ENCODE measurements at regions not wholly inside any gene's neighbourhood (a gene's known extent, or its start where the extent isn't known, plus 50 kb on each side); places are given as distances from the start of the nearest gene placed in this dataset.

DNA sequence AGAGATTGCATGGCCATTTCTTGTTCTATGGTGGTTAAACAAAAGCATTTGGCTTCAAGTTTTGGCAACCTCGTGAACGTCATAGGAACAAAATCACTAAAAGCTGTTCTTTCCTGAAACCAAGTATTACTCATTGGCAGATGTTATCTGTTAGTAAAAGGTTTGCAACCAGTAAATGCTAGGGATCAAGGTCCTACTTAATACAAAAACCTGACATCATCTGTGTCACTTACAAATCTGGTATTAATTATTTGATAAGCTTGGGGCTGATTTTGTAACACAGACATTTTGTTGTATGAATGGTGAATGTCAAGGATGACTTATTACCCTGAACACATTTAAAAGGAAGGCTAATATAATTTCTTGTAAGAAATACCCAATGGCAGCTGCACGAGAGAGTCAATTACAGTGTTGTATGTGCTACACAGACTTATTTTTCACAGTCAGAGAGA, 486.4 kb upstream of the ZNF608 start:
- Histone ChIP-seq H3K9me3 (ENCODE audit: low read length) (no peaks in the 10 kb centered on the region), H3K79me2 (ENCODE audit: insufficient read depth, low read length) (no peaks in the 10 kb centered on the region), H3K4me2 (ENCODE audit: low read depth, low read length) (no peak overlapping the region), H3K27me3 (ENCODE audit: control insufficient read depth in 1 of 2, insufficient read depth in 2 of 2, low read length in 2 of 2) (no peaks in the 10 kb centered on the region), H2AFZ (ENCODE audit: low read length) (no peak overlapping the region), H3K27ac (ENCODE audit: extremely low read length, insufficient read depth, low read length) (no peak overlapping the region), H3K36me3 (replicated peaks in 1 of 2; ENCODE audit: control insufficient read depth in 1 of 2, insufficient read depth in 2 of 2, low read length in 2 of 2) (no peaks in the 10 kb centered on the region), H4K20me1 (ENCODE audit: insufficient read depth, low read length) (no peaks in the 10 kb centered on the region), H3K9ac (ENCODE audit: insufficient read depth, low read depth, low read length) (no peak overlapping the region), H3K4me3 (replicated peaks in 1 of 3; ENCODE audit: insufficient read depth in 1 of 3, low read depth in 2 of 3, low read length in 3 of 3) (no peak overlapping the region), H3K4me1 (ENCODE audit: insufficient read depth, low read length) (no peaks in the 10 kb centered on the region)
- in situ Hi-C loops (cut with HindIII; ENCODE audit: extremely low pct_ligation_motif_present, low pct_unique_long_range_greater_than_20kb) (no loop called here), intact Hi-C loops (cut with micrococcal nuclease; ENCODE audit: unreplicated experiment) (no loop called here)
- 15% methylated on average over 3 of the region's 3 CpGs for WGBS (ENCODE audit: low lambda C conversion rate)
- no peak for TF ChIP-seq ZNF343 (CRISPR knock-in tag; IDR thresholded peaks at IDR 0.05)
- no peak for TF ChIP-seq ZKSCAN8 (CRISPR knock-in tag; IDR thresholded peaks at IDR 0.05; ENCODE audit: borderline replicate concordance)
- no peak for TF ChIP-seq ZNF709 (CRISPR knock-in tag; IDR thresholded peaks at IDR 0.05)
- TF ChIP-seq NAIF1 (CRISPR knock-in tag; IDR thresholded peaks at IDR 0.05; ENCODE audit: borderline replicate concordance), result no peak
- TF ChIP-seq, protein P1, sequence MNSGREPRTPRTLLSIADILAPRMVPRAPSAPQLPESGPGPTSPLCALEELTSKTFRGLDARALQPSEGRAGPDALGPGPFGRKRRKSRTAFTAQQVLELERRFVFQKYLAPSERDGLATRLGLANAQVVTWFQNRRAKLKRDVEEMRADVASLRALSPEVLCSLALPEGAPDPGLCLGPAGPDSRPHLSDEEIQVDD (CRISPR knock-in tag; IDR thresholded peaks at IDR 0.05; ENCODE audit: borderline replicate concordance), result no peak
- TF ChIP-seq PAF1 (CRISPR knock-in tag; IDR thresholded peaks at IDR 0.05), result no peak
- TF ChIP-seq RBAK (CRISPR knock-in tag; IDR thresholded peaks at IDR 0.05), result no peak
- no peak for TF ChIP-seq MED8 (CRISPR knock-in tag; IDR thresholded peaks at IDR 0.05; ENCODE audit: insufficient replicate concordance)
- no peak for TF ChIP-seq ZNF230 (CRISPR knock-in tag; IDR thresholded peaks at IDR 0.05)
- no peak for TF ChIP-seq SRF (IDR thresholded peaks at IDR 0.05; ENCODE audit: low read depth, low read length)
- no peak for TF ChIP-seq MTA3 (CRISPR knock-in tag; IDR thresholded peaks at IDR 0.05)
- no peak for TF ChIP-seq ZNF878 (CRISPR knock-in tag; IDR thresholded peaks at IDR 0.05)
- no peak for TF ChIP-seq ZNF761 (CRISPR knock-in tag; conservative IDR thresholded peaks at IDR 0.05)
- BruUV-seq (replicated peaks), result no TSS peak
- ChIA-PET CTCF (ENCODE audit: low intra/inter-chr PET ratio, low total read pairs) (no interaction called here), POLR2A (no interaction called here)
- FAIRE-seq (no peak), ATAC-seq (no peak), DNase-seq (ENCODE audit: low spot score) (no peak)

Measured in HepG2 (cell line).